Mesendoderm (in vitro differentiated cells): ENCODE measurements at regions not wholly inside any gene's neighbourhood (a gene's known extent, or its start where the extent isn't known, plus 50 kb on each side); places are given as distances from the start of the nearest gene placed in this dataset.
"Not testable (repeated sequence)": the region's sequence is repeated elsewhere in the genome, so short reads cannot be mapped to it uniquely, and the experiment has no call there.

Experiments used
- DNase-seq: peaks from one replicate; pipeline ENCODE4 v3.0.0; 2013
- H2AK5ac ChIP-seq: 2 replicates; pipeline ENCODE4 v1.6.1; 2013; ENCODE audit warnings: low read length, inconsistent platforms
- H2BK120ac ChIP-seq: 2 replicates; pipeline ENCODE4 v1.6.1; 2013; ENCODE audit warnings: low read depth, mild to moderate bottlenecking, low read length, moderate library complexity, mixed read lengths
- H2BK15ac ChIP-seq: replicated peaks from 2 replicates; pipeline ENCODE4 v1.6.1; 2013; ENCODE audit warnings: low read depth, mild to moderate bottlenecking, moderate library complexity
- H2BK5ac ChIP-seq: 2 replicates; pipeline ENCODE4 v1.6.1; 2013; ENCODE audit warnings: low read length, inconsistent platforms
- H3K18ac ChIP-seq: 2 replicates; pipeline ENCODE4 v1.6.1; 2013; ENCODE audit warnings: mild to moderate bottlenecking, low read length, mixed read lengths
- H3K23ac ChIP-seq: one replicate; pipeline ENCODE4 v1.6.1; 2013; ENCODE audit warnings: low read length
- H3K27ac ChIP-seq: 2 replicates; pipeline ENCODE4 v1.5.1; 2013; ENCODE audit warnings: low read depth, mild to moderate bottlenecking, inconsistent platforms, low read length, moderate library complexity
- H3K27me3 ChIP-seq: 2 replicates; pipeline ENCODE4 v1.6.1; 2013; ENCODE audit warnings: low read length, control low read depth, mild to moderate bottlenecking, inconsistent platforms; ENCODE audit not compliant: insufficient read depth, poor library complexity
- H3K36me3 ChIP-seq: 2 replicates; pipeline ENCODE4 v1.6.1; 2013; ENCODE audit warnings: low read length, inconsistent platforms; ENCODE audit not compliant: control insufficient read depth, insufficient read depth
- H3K4ac ChIP-seq: one replicate; pipeline ENCODE4 v1.6.1; 2013; ENCODE audit warnings: low read depth, mild to moderate bottlenecking, low read length, moderate library complexity
- H3K4me1 ChIP-seq: 2 replicates; pipeline ENCODE4 v1.6.1; 2013; ENCODE audit warnings: low read depth, low read length, inconsistent platforms; ENCODE audit not compliant: control insufficient read depth
- H3K4me2 ChIP-seq: 2 replicates; pipeline ENCODE4 v1.6.1; 2013; ENCODE audit warnings: low read length
- H3K4me3 ChIP-seq: 2 replicates; pipeline ENCODE4 v1.5.1; 2013; ENCODE audit warnings: mild to moderate bottlenecking, low read length
- H3K56ac ChIP-seq: one replicate; pipeline ENCODE4 v1.6.1; 2013; ENCODE audit warnings: low read length
- H3K79me1 ChIP-seq: 2 replicates; pipeline ENCODE4 v1.6.1; 2013; ENCODE audit warnings: low read length, inconsistent platforms
- H3K79me2 ChIP-seq: 2 replicates; pipeline ENCODE4 v1.6.1; 2013; ENCODE audit warnings: mild to moderate bottlenecking, low read length; ENCODE audit not compliant: control insufficient read depth, insufficient read depth
- H3K9ac ChIP-seq: 2 replicates; pipeline ENCODE4 v1.6.1; 2013; ENCODE audit warnings: low read length, inconsistent platforms
- H4K5ac ChIP-seq: one replicate; pipeline ENCODE4 v1.6.1; 2013; ENCODE audit warnings: low read length
- H4K8ac ChIP-seq: one replicate; pipeline ENCODE4 v1.6.1; 2013; ENCODE audit warnings: low read depth, mild to moderate bottlenecking, control low read depth, low read length, moderate library complexity
- WGBS: extraction: QIAGEN DNeasy Blood & Tissue Kit; methylation state at CpG from one replicate; pipeline ENCODE4 v1.1.7; 2013; ENCODE audit warnings: low lambda C conversion rate, missing lambda C conversion rate; ENCODE audit not compliant: insufficient coverage; ENCODE audit errors: extremely low coverage; 5-methylcytosine and 5-hydroxymethylcytosine counted together

GRCh38 chr5:133859073-133859472 is 109.4 kb downstream of the C5orf15 start:
- WGBS = no CpG with 5 or more reads among the region's 4 CpGs
- H3K36me3 ChIP-seq = no peaks in the 10 kb centered on the region
- H3K79me1 ChIP-seq = no peaks in the 10 kb centered on the region
- no peak overlapping the region for H3K18ac ChIP-seq
- H3K4me1 ChIP-seq = no peaks in the 10 kb centered on the region
- no peak for DNase-seq
- no peak overlapping the region for H3K27ac ChIP-seq
- H3K56ac ChIP-seq = no peak overlapping the region
- no peak overlapping the region for H3K4me2 ChIP-seq
- H2BK5ac ChIP-seq = no peak overlapping the region
- no peak overlapping the region for H2AK5ac ChIP-seq
- no peak overlapping the region for H3K23ac ChIP-seq
- H4K5ac ChIP-seq = no peak overlapping the region
- no peak overlapping the region for H2BK120ac ChIP-seq
- H3K79me2 ChIP-seq = no peaks in the 10 kb centered on the region
- no peaks in the 10 kb centered on the region for H3K27me3 ChIP-seq
- H3K4ac ChIP-seq = no peak overlapping the region
- H2BK15ac ChIP-seq = no peak overlapping the region
- H4K8ac ChIP-seq = no peak overlapping the region
- no peak overlapping the region for H3K9ac ChIP-seq
- H3K4me3 ChIP-seq = no peak overlapping the region

DNA sequence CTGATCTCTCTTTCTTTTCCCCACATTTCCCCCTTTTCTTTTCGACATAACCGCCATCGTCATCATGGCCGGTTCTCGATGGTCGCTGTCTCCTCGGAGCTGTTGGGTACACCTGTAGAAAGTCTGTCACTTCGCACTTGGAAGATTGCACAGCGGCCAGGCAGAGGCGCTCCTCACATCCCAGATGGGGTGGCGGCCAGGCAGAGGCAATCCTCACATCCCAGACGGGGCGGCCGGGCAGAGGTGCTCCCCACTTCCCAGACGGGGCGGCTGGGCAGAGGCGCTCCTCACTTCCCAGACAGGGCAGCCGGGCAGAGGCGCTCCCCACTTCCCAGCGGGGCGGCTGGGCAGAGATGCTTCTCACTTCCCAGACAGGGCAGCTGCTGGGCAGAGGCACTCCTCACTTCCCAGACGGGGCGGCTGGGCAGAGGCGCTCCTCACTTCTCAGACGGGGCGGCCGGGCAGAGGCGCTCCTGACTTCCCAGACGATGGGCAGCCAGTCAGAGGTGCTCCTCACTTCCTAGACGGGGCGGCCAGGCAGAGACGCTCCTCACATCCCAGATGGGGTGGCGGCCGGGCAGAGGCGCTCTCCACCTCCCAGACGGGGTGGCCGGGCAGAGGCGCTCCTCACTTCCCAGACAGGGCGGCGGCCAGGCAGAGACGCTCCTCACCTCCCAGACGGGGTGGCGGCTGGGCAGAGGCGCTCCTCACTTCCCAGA is 110.7 kb downstream of the C5orf15 start:
- WGBS = no CpG with 5 or more reads among the region's 44 CpGs
- not testable (repeated sequence) for H4K5ac ChIP-seq, H2BK5ac ChIP-seq, H2BK120ac ChIP-seq, H2AK5ac ChIP-seq, H3K27ac ChIP-seq, H2BK15ac ChIP-seq, H3K18ac ChIP-seq, H3K79me1 ChIP-seq, H4K8ac ChIP-seq, H3K4me3 ChIP-seq, H3K4me1 ChIP-seq, H3K79me2 ChIP-seq, H3K56ac ChIP-seq, H3K27me3 ChIP-seq, H3K4me2 ChIP-seq, DNase-seq, H3K9ac ChIP-seq, H3K23ac ChIP-seq, H3K36me3 ChIP-seq, H3K4ac ChIP-seq

- no peak for DNase-seq
- H2BK5ac ChIP-seq = no peak overlapping the region
- H3K4me3 ChIP-seq = no peak overlapping the region
- no peak overlapping the region for H4K5ac ChIP-seq
- WGBS = no CpG with 5 or more reads among the region's 8 CpGs
- no peak overlapping the region for H2BK120ac ChIP-seq
- H2BK15ac ChIP-seq = no peak overlapping the region
- no peaks in the 10 kb centered on the region for H3K4me1 ChIP-seq
- H3K18ac ChIP-seq = no peak overlapping the region
- H3K79me1 ChIP-seq = no peaks in the 10 kb centered on the region
- H4K8ac ChIP-seq = no peak overlapping the region
- H3K4ac ChIP-seq = no peak overlapping the region
- H2AK5ac ChIP-seq = no peak overlapping the region
- H3K23ac ChIP-seq = no peak overlapping the region
- H3K27ac ChIP-seq = no peak overlapping the region
- H3K27me3 ChIP-seq = no peaks in the 10 kb centered on the region
- no peaks in the 10 kb centered on the region for H3K79me2 ChIP-seq
- no peak overlapping the region for H3K9ac ChIP-seq
- no peaks in the 10 kb centered on the region for H3K36me3 ChIP-seq
- H3K4me2 ChIP-seq = no peak overlapping the region
- no peak overlapping the region for H3K56ac ChIP-seq
Measured at GRCh38 chr5:133854554-133854953, 113.9 kb downstream of the C5orf15 start.

DNA sequence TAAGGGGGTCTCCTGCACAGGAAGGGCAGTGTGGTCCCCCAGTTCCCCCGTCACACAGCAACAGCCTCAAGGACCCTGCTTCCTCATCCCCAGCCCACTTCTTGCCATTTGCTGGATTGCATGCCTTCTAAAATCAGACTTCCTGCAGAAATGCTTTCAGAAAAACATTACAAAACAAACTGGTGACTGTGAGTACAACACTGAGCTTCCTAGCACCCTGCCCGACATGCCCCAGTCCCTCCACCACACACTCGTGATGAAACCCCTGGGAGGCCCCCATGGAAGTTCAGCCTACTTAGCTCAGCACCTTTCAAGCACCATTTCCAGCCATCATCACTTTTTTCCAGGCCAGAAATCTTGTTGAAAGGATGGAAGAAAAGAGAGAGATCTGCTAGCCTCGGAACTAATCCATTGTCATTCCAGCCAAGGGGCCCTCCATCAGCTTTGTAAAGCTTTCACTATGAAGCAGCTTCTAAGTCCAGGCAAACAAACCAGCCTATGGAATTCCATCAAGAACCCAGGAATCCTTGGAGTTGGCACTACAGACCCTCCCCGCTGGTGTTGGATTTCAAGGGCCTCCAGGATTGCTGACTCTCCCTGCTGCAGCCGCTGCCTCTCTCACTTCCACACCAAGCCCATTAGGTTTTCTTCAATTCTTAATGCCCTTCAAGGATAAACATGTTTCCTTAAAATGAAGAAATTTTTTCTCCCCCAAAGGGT is 114.6 kb downstream of the C5orf15 start:
- Histone ChIP-seq H3K9ac (no peak overlapping the region), H4K8ac (no peak overlapping the region)
- WGBS = no CpG with 5 or more reads among the region's 6 CpGs

GRCh38 chr5:133851521-133851920 is 116.9 kb downstream of the C5orf15 start:
- no peak overlapping the region for H4K8ac ChIP-seq
- no peaks in the 10 kb centered on the region for H3K79me1 ChIP-seq
- H2BK120ac ChIP-seq = no peak overlapping the region
- no peaks in the 10 kb centered on the region for H3K4me1 ChIP-seq
- no peaks in the 10 kb centered on the region for H3K79me2 ChIP-seq
- H3K23ac ChIP-seq = no peak overlapping the region
- H3K27ac ChIP-seq = no peak overlapping the region
- no peak overlapping the region for H4K5ac ChIP-seq
- no peaks in the 10 kb centered on the region for H3K36me3 ChIP-seq
- H3K9ac ChIP-seq = no peak overlapping the region
- no peak overlapping the region for H3K4me2 ChIP-seq
- no peaks in the 10 kb centered on the region for H3K27me3 ChIP-seq
- WGBS = no CpG with 5 or more reads among the region's 2 CpGs
- no peak overlapping the region for H3K18ac ChIP-seq
- no peak overlapping the region for H2BK15ac ChIP-seq
- H3K4me3 ChIP-seq = no peak overlapping the region
- H2AK5ac ChIP-seq = no peak overlapping the region
- no peak overlapping the region for H3K4ac ChIP-seq
- no peak overlapping the region for H3K56ac ChIP-seq
- DNase-seq = no peak
- H2BK5ac ChIP-seq = no peak overlapping the region

More for the DNA sequence above, 114.6 kb downstream of the C5orf15 start:
- H3K56ac ChIP-seq = no peak overlapping the region
- no peak overlapping the region for H3K23ac ChIP-seq
- no peaks in the 10 kb centered on the region for H3K79me1 ChIP-seq
- H3K36me3 ChIP-seq = no peaks in the 10 kb centered on the region
- H4K5ac ChIP-seq = no peak overlapping the region
- H2BK15ac ChIP-seq = no peak overlapping the region
- H3K4me1 ChIP-seq = no peaks in the 10 kb centered on the region
- no peak overlapping the region for H3K18ac ChIP-seq
- H2BK120ac ChIP-seq = no peak overlapping the region
- H3K4me3 ChIP-seq = no peak overlapping the region
- H2BK5ac ChIP-seq = no peak overlapping the region
- H3K4me2 ChIP-seq = no peak overlapping the region
- H3K79me2 ChIP-seq = no peaks in the 10 kb centered on the region
- H3K4ac ChIP-seq = no peak overlapping the region
- no peak overlapping the region for H3K27ac ChIP-seq
- no peak for DNase-seq
- H3K27me3 ChIP-seq = no peaks in the 10 kb centered on the region
- H2AK5ac ChIP-seq = no peak overlapping the region
